WTC11 (cell line): ENCODE measurements at regions not wholly inside any gene's neighbourhood (a gene's known extent, or its start where the extent isn't known, plus 50 kb on each side); places are given as distances from the start of the nearest gene placed in this dataset.

Experiments
- ATAC-seq: fragments of 200-7000 bp; cut with Tn5 transposase; 2 replicates; pipeline ENCODE4 v1.10.0; 2021; ENCODE audit warnings: mild to moderate bottlenecking, moderate library complexity
- CTCF ChIA-PET: fragments of 300-600 bp; sonication (Branson Sonifier 250); formaldehyde crosslinking; loops from one replicate; lab custom pipeline; 2021; ENCODE audit warnings: antibody characterized with exemption; lab: Charles Lee
- POLR2A ChIA-PET: fragments of 350-600 bp; sonication (Branson Sonifier 250); formaldehyde crosslinking; loops from one replicate; lab custom pipeline; 2021; ENCODE audit warnings: antibody characterized with exemption; lab: Charles Lee
- DNase-seq: peaks from one replicate; pipeline ENCODE4 v3.0.0; 2021; ENCODE audit warnings: low spot score
- H3K27ac Mint-ChIP-seq: 2 replicates; pipeline ENCODE4 v1.8.0; 2021; ENCODE audit warnings: mixed read lengths
- H3K27me3 Mint-ChIP-seq: 2 replicates; pipeline ENCODE4 v1.8.0; 2021; ENCODE audit warnings: low read depth, mild to moderate bottlenecking, moderate library complexity, mixed read lengths
- H3K36me3 Mint-ChIP-seq: 2 replicates; pipeline ENCODE4 v1.8.0; 2021; ENCODE audit warnings: mixed read lengths
- H3K4me1 Mint-ChIP-seq: 2 replicates; pipeline ENCODE4 v1.8.0; 2022; ENCODE audit warnings: mixed read lengths
- H3K4me3 Mint-ChIP-seq: 2 replicates; pipeline ENCODE4 v1.8.0; 2021; ENCODE audit warnings: mild to moderate bottlenecking, moderate library complexity, mixed read lengths
- H3K9me3 Mint-ChIP-seq: 2 replicates; pipeline ENCODE4 v1.8.0; 2021; ENCODE audit warnings: mixed read lengths
- CREM ChIP-seq: sonication (generic); formaldehyde crosslinking; IDR thresholded peaks from 2 replicates; pipeline ENCODE4 v1.8.1; 2022; ENCODE audit warnings: mild to moderate bottlenecking, missing genetic modification reagents, moderate library complexity
- ESRRA ChIP-seq: sonication (generic); formaldehyde crosslinking; IDR thresholded peaks from 2 replicates; pipeline ENCODE4 v1.8.1; 2022; ENCODE audit warnings: mild to moderate bottlenecking, missing genetic modification reagents, borderline replicate concordance
- FOXP1 ChIP-seq: sonication (generic); formaldehyde crosslinking; IDR thresholded peaks from 2 replicates; pipeline ENCODE4 v1.8.0; 2022; ENCODE audit warnings: missing genetic modification reagents, mild to moderate bottlenecking, moderate library complexity, borderline replicate concordance
- HMGA2 ChIP-seq: fragments of 250-450 bp; sonication (Bioruptor Pico); IDR thresholded peaks from 2 replicates; pipeline ENCODE4 v1.4.0; 2021; ENCODE audit warnings: mild to moderate bottlenecking, moderate library complexity
- JAZF1 ChIP-seq: fragments of 250-450 bp; sonication (Bioruptor Pico); IDR thresholded peaks from 2 replicates; pipeline ENCODE4 v1.9.0; 2021; ENCODE audit warnings: moderate library complexity, mild to moderate bottlenecking, inconsistent platforms
- NFATC4 ChIP-seq: fragments of 250-450 bp; sonication (Bioruptor Pico); IDR thresholded peaks from 2 replicates; pipeline ENCODE4 v1.9.0; 2021; ENCODE audit warnings: mild to moderate bottlenecking
- NFE2L1 ChIP-seq: sonication (generic); formaldehyde crosslinking; IDR thresholded peaks from 2 replicates; pipeline ENCODE4 v1.8.1; 2023; ENCODE audit warnings: missing genetic modification reagents
- NFYB ChIP-seq: sonication (generic); formaldehyde crosslinking; conservative IDR thresholded peaks from 2 replicates; pipeline ENCODE4 v1.8.0; 2022; ENCODE audit warnings: low read depth, missing genetic modification reagents
- NR1H2 ChIP-seq: sonication (generic); formaldehyde crosslinking; IDR thresholded peaks from 2 replicates; pipeline ENCODE4 v1.9.0; 2021; ENCODE audit warnings: mild to moderate bottlenecking, moderate library complexity, missing genetic modification reagents
- NR2C2 ChIP-seq: sonication (generic); formaldehyde crosslinking; IDR thresholded peaks from 2 replicates; pipeline ENCODE4 v1.8.0; 2022; ENCODE audit warnings: mild to moderate bottlenecking, missing genetic modification reagents
- PRRX2 ChIP-seq: fragments of 250-450 bp; sonication (Bioruptor Pico); IDR thresholded peaks from 2 replicates; pipeline ENCODE4 v1.8.0; 2021; ENCODE audit warnings: mild to moderate bottlenecking
- SOX15 ChIP-seq: fragments of 250-450 bp; sonication (Bioruptor Pico); IDR thresholded peaks from 2 replicates; pipeline ENCODE4 v1.9.0; 2021; ENCODE audit warnings: mild to moderate bottlenecking
- TCF7 ChIP-seq: sonication (generic); formaldehyde crosslinking; IDR thresholded peaks from 2 replicates; pipeline ENCODE4 v1.8.0; 2022; ENCODE audit warnings: mild to moderate bottlenecking, low read depth, missing genetic modification reagents, moderate library complexity
- TP53 ChIP-seq: sonication (generic); formaldehyde crosslinking; IDR thresholded peaks from 2 replicates; pipeline ENCODE4 v1.8.1; 2023; ENCODE audit warnings: mild to moderate bottlenecking, missing genetic modification reagents
- ZNF138 ChIP-seq: sonication (generic); formaldehyde crosslinking; conservative IDR thresholded peaks from 2 replicates; pipeline ENCODE4 v1.8.1; 2022; ENCODE audit warnings: mild to moderate bottlenecking, moderate library complexity, missing genetic modification reagents
- TF ChIP-seq, protein P1 (sequence below): sonication (generic); formaldehyde crosslinking; conservative IDR thresholded peaks from 2 replicates; pipeline ENCODE4 v1.8.1; 2022; ENCODE audit warnings: mild to moderate bottlenecking, missing genetic modification reagents
- TF ChIP-seq, protein P2 (sequence below): sonication (generic); formaldehyde crosslinking; IDR thresholded peaks from 2 replicates; pipeline ENCODE4 v1.8.1; 2023; ENCODE audit warnings: mild to moderate bottlenecking, missing genetic modification reagents
- TF ChIP-seq, protein P3 (sequence below): sonication (generic); formaldehyde crosslinking; IDR thresholded peaks from 2 replicates; pipeline ENCODE4 v1.8.1; 2022; ENCODE audit warnings: mild to moderate bottlenecking, missing genetic modification reagents, moderate library complexity, borderline replicate concordance
- TF ChIP-seq, protein P4 (sequence below): fragments of 200-600 bp; IDR thresholded peaks from 2 replicates; pipeline ENCODE4 v1.8.0; 2022; ENCODE audit warnings: antibody characterized with exemption
- TF ChIP-seq, protein P5 (sequence below): fragments of 250-450 bp; sonication (Bioruptor Pico); IDR thresholded peaks from 2 replicates; pipeline ENCODE4 v2.1.2; 2022; ENCODE audit warnings: mild to moderate bottlenecking, moderate library complexity
- TF ChIP-seq, protein P6 (sequence below): sonication (generic); formaldehyde crosslinking; IDR thresholded peaks from 2 replicates; pipeline ENCODE4 v1.8.1; 2023; ENCODE audit warnings: mild to moderate bottlenecking, missing genetic modification reagents, moderate library complexity

DNA sequence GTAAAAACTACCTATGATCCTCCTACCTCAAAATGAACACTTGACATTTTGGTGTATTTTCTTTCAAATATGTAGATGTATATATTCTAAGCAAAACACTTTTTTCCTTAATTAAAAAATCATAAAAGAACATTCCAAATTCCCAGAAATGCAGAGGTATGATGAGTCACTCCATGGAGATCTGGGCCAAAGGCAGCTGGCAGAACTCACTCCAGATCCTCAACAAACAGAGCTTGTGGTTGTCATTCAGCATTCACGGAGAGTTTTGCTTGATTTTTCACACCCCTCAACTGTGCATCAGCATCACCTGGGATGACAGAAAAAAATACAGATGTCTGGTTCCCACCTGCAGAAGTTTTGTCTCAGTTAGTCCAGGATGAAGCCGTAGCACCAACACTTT is 144.6 kb downstream of the KIT start:
- H3K36me3 Mint-ChIP-seq: peaks cover 13% of the 10 kb centered on the region
- no peaks in the 10 kb centered on the region for H3K4me1 Mint-ChIP-seq
- H3K27ac Mint-ChIP-seq: no peak overlapping the region
- H3K27me3 Mint-ChIP-seq: peaks cover 7% of the 10 kb centered on the region
- ATAC-seq (no peak), DNase-seq (no peak)
- peaks cover 34% of the 10 kb centered on the region for H3K9me3 Mint-ChIP-seq
- TF ChIP-seq NFE2L1 (CRISPR knock-in tag) (no peak), NFYB (CRISPR knock-in tag) (no peak), TP53 (CRISPR knock-in tag) (no peak), CREM (CRISPR knock-in tag) (no peak)
- TF ChIP-seq, protein P1, sequence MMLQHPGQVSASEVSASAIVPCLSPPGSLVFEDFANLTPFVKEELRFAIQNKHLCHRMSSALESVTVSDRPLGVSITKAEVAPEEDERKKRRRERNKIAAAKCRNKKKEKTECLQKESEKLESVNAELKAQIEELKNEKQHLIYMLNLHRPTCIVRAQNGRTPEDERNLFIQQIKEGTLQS (CRISPR knock-in tag): no peak
- TF ChIP-seq, protein P2, sequence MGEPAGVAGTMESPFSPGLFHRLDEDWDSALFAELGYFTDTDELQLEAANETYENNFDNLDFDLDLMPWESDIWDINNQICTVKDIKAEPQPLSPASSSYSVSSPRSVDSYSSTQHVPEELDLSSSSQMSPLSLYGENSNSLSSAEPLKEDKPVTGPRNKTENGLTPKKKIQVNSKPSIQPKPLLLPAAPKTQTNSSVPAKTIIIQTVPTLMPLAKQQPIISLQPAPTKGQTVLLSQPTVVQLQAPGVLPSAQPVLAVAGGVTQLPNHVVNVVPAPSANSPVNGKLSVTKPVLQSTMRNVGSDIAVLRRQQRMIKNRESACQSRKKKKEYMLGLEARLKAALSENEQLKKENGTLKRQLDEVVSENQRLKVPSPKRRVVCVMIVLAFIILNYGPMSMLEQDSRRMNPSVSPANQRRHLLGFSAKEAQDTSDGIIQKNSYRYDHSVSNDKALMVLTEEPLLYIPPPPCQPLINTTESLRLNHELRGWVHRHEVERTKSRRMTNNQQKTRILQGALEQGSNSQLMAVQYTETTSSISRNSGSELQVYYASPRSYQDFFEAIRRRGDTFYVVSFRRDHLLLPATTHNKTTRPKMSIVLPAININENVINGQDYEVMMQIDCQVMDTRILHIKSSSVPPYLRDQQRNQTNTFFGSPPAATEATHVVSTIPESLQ: no peak
- TF ChIP-seq, protein P3, sequence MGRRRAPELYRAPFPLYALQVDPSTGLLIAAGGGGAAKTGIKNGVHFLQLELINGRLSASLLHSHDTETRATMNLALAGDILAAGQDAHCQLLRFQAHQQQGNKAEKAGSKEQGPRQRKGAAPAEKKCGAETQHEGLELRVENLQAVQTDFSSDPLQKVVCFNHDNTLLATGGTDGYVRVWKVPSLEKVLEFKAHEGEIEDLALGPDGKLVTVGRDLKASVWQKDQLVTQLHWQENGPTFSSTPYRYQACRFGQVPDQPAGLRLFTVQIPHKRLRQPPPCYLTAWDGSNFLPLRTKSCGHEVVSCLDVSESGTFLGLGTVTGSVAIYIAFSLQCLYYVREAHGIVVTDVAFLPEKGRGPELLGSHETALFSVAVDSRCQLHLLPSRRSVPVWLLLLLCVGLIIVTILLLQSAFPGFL (CRISPR knock-in tag): no peak
- POLR2A ChIA-PET: no interaction called here
- CTCF ChIA-PET: no interaction called here
- no peak overlapping the region for H3K4me3 Mint-ChIP-seq

DNA sequence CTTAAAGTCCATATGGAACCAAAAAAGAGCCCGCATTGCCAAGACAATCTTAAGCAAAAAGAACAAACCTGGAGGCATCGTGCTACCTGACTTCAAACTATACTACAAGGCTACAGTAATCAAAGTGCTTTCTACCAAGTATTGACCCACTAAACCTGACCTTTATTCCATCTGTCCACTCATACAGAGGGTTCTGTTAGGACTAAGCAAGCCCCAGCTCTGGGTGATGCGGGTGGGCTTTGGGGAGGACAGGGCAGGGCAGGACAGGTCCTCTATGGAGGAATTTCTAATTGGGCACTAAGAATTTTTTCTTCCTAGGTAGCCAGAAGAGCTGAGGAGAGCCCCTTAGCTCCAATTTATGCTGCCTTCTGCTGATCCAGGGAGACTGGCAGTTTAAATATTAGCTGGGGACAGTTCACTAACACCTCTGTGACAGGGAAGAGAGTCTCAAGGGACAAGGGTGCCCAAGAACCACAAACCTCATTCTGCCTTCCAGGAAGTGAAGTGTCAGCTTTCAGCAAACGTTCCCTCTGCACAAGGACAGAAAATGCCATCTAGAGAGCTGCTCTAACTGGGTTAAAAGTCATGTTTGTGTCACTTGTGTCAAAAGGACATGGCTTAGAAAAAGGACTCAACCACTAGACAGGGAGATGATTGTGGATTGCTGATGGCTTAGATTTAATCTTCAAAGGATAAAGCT is 143.2 kb downstream of the KIT start:
- Mint-ChIP-seq H3K27me3 (peaks cover 3% of the 10 kb centered on the region; the same call in 1 of the 2 replicates), H3K4me3 (no peak overlapping the region), H3K27ac (no peak overlapping the region)
- no peak for DNase-seq
- POLR2A ChIA-PET: no interaction called here
- TF ChIP-seq ESRRA (CRISPR knock-in tag) (no peak), JAZF1 (CRISPR knock-in tag) (no peak), FOXP1 (CRISPR knock-in tag) (no peak), TCF7 (CRISPR knock-in tag) (no peak), NFE2L1 (CRISPR knock-in tag) (no peak), TP53 (CRISPR knock-in tag) (no peak), NR2C2 (no peak), ZNF138 (CRISPR knock-in tag) (no peak), NR1H2 (no peak), PRRX2 (CRISPR knock-in tag) (no peak), NFATC4 (no peak), SOX15 (CRISPR knock-in tag) (no peak), HMGA2 (CRISPR knock-in tag) (no peak)
- TF ChIP-seq, protein P4, sequence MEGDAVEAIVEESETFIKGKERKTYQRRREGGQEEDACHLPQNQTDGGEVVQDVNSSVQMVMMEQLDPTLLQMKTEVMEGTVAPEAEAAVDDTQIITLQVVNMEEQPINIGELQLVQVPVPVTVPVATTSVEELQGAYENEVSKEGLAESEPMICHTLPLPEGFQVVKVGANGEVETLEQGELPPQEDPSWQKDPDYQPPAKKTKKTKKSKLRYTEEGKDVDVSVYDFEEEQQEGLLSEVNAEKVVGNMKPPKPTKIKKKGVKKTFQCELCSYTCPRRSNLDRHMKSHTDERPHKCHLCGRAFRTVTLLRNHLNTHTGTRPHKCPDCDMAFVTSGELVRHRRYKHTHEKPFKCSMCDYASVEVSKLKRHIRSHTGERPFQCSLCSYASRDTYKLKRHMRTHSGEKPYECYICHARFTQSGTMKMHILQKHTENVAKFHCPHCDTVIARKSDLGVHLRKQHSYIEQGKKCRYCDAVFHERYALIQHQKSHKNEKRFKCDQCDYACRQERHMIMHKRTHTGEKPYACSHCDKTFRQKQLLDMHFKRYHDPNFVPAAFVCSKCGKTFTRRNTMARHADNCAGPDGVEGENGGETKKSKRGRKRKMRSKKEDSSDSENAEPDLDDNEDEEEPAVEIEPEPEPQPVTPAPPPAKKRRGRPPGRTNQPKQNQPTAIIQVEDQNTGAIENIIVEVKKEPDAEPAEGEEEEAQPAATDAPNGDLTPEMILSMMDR: no peak
- TF ChIP-seq, protein P3 (CRISPR knock-in tag): no peak
- TF ChIP-seq, protein P5, sequence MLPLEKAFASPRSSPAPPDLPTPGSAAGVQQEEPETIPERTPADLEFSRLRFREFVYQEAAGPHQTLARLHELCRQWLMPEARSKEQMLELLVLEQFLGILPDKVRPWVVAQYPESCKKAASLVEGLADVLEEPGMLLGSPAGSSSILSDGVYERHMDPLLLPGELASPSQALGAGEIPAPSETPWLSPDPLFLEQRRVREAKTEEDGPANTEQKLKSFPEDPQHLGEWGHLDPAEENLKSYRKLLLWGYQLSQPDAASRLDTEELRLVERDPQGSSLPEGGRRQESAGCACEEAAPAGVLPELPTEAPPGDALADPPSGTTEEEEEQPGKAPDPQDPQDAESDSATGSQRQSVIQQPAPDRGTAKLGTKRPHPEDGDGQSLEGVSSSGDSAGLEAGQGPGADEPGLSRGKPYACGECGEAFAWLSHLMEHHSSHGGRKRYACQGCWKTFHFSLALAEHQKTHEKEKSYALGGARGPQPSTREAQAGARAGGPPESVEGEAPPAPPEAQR (CRISPR knock-in tag): no peak
- TF ChIP-seq, protein P6, sequence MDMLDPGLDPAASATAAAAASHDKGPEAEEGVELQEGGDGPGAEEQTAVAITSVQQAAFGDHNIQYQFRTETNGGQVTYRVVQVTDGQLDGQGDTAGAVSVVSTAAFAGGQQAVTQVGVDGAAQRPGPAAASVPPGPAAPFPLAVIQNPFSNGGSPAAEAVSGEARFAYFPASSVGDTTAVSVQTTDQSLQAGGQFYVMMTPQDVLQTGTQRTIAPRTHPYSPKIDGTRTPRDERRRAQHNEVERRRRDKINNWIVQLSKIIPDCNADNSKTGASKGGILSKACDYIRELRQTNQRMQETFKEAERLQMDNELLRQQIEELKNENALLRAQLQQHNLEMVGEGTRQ (CRISPR knock-in tag): no peak
- TF ChIP-seq, all 79 proteins: peak for 0
- Mint-ChIP-seq H3K4me1 (no peaks in the 10 kb centered on the region), H3K9me3 (peaks cover 23% of the 10 kb centered on the region), H3K36me3 (peaks cover 4% of the 10 kb centered on the region)
- CTCF ChIA-PET: interaction anchor here (0.6 kb wide), 1 partner anchor 78 kb away, joined by 5 read pairs; no protein-coding TSS in a partner anchor
- ATAC-seq: no peak
